Peyer's patch (tissue), 4 donors: ENCODE measurements at regions not wholly inside any gene's neighbourhood (a gene's known extent, or its start where the extent isn't known, plus 50 kb on each side); places are given as distances from the start of the nearest gene placed in this dataset.

Source experiments
- POLR2A ChIP-seq, 2 donors: fragments of 450-650 bp; IDR thresholded peaks; one replicate each; pipeline ENCODE4 v1.5.1; 2017; ENCODE audit warnings: antibody characterized with exemption in 2 of 2, mild to moderate bottlenecking in 2 of 2, moderate library complexity in 2 of 2
- TF ChIP-seq, protein P1 (sequence below), 6 experiments: fragments of 450-650 bp in 4 of 6; fragments of 200-600 bp in 2 of 6; sonication (generic) in 1 of 6; IDR thresholded peaks; one replicate each; pipeline ENCODE4 v1.5.1; 2017 to 2019; ENCODE audit warnings: antibody characterized with exemption in 6 of 6, mild to moderate bottlenecking in 3 of 6, moderate library complexity in 1 of 6

DNA sequence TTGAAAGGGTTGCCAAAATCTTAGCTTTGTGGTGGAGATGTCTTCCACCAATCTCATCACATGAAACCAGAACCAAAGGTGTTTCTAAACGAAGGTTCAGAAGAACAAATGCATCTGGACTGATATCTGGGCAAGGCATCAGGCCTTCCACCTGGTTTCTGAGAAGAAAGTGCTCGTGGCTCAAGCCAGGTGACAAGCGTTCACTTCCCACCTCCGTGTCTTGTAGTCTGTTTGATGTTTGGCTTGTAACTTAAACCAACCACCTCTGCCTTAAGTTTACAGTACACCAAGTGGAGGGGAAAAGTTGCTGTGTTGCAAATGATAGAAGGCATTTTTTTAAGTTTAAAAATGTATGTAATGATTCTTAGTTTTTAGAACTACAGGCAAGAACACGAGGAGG is 66.9 kb upstream of the MAP3K7 start:
- TF ChIP-seq, protein P1, sequence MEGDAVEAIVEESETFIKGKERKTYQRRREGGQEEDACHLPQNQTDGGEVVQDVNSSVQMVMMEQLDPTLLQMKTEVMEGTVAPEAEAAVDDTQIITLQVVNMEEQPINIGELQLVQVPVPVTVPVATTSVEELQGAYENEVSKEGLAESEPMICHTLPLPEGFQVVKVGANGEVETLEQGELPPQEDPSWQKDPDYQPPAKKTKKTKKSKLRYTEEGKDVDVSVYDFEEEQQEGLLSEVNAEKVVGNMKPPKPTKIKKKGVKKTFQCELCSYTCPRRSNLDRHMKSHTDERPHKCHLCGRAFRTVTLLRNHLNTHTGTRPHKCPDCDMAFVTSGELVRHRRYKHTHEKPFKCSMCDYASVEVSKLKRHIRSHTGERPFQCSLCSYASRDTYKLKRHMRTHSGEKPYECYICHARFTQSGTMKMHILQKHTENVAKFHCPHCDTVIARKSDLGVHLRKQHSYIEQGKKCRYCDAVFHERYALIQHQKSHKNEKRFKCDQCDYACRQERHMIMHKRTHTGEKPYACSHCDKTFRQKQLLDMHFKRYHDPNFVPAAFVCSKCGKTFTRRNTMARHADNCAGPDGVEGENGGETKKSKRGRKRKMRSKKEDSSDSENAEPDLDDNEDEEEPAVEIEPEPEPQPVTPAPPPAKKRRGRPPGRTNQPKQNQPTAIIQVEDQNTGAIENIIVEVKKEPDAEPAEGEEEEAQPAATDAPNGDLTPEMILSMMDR (IDR thresholded peaks at IDR 0.05), result no peak
- TF ChIP-seq POLR2A (IDR thresholded peaks at IDR 0.05), result no peak
